Tibial nerve (tissue), 4 donors: ENCODE measurements at regions not wholly inside any gene's neighbourhood (a gene's known extent, or its start where the extent isn't known, plus 50 kb on each side); places are given as distances from the start of the nearest gene placed in this dataset.

Source experiments
- EP300 ChIP-seq, 2 donors: sonication (generic); formaldehyde crosslinking; IDR thresholded peaks; one replicate each; pipeline ENCODE4 v1.6.1; 2017; ENCODE audit warnings: antibody characterized with exemption in 2 of 2, mild to moderate bottlenecking in 1 of 2
- POLR2A ChIP-seq, 2 donors: fragments of 450-650 bp; IDR thresholded peaks; one replicate each; pipeline ENCODE4 v1.6.1; 2017; ENCODE audit warnings: antibody characterized with exemption in 2 of 2, mild to moderate bottlenecking in 2 of 2, moderate library complexity in 2 of 2
- TF ChIP-seq, protein P1 (sequence below), 5 experiments: fragments of 200-600 bp in 3 of 5; fragments of 450-650 bp in 2 of 5; sonication (generic) in 3 of 5; IDR thresholded peaks; one replicate each; pipeline ENCODE4 v1.5.1; 2016 to 2019; ENCODE audit warnings: antibody characterized with exemption in 5 of 5, mild to moderate bottlenecking in 3 of 5, moderate library complexity in 2 of 5

GRCh38 chr15:70541511-70541910, 221.8 kb downstream of the UACA start:
- TF ChIP-seq, protein P1, sequence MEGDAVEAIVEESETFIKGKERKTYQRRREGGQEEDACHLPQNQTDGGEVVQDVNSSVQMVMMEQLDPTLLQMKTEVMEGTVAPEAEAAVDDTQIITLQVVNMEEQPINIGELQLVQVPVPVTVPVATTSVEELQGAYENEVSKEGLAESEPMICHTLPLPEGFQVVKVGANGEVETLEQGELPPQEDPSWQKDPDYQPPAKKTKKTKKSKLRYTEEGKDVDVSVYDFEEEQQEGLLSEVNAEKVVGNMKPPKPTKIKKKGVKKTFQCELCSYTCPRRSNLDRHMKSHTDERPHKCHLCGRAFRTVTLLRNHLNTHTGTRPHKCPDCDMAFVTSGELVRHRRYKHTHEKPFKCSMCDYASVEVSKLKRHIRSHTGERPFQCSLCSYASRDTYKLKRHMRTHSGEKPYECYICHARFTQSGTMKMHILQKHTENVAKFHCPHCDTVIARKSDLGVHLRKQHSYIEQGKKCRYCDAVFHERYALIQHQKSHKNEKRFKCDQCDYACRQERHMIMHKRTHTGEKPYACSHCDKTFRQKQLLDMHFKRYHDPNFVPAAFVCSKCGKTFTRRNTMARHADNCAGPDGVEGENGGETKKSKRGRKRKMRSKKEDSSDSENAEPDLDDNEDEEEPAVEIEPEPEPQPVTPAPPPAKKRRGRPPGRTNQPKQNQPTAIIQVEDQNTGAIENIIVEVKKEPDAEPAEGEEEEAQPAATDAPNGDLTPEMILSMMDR (IDR thresholded peaks at IDR 0.05) = no peak
- no peak for TF ChIP-seq POLR2A (IDR thresholded peaks at IDR 0.05)
- TF ChIP-seq EP300 (IDR thresholded peaks at IDR 0.05) = no peak
